GM19468 (cell line): ENCODE measurements at regions not wholly inside any gene's neighbourhood (a gene's known extent, or its start where the extent isn't known, plus 50 kb on each side); places are given as distances from the start of the nearest gene placed in this dataset.

ENCODE experiments used
- ATAC-seq: cut with Tn5 transposase; IDR thresholded peaks from one replicate; pipeline ENCODE4 v1.9.1; 2021; ENCODE audit warnings: mild to moderate bottlenecking, moderate library complexity, moderate number of reproducible peaks; ENCODE audit not compliant: unreplicated experiment; ENCODE audit errors: extremely low read depth

DNA sequence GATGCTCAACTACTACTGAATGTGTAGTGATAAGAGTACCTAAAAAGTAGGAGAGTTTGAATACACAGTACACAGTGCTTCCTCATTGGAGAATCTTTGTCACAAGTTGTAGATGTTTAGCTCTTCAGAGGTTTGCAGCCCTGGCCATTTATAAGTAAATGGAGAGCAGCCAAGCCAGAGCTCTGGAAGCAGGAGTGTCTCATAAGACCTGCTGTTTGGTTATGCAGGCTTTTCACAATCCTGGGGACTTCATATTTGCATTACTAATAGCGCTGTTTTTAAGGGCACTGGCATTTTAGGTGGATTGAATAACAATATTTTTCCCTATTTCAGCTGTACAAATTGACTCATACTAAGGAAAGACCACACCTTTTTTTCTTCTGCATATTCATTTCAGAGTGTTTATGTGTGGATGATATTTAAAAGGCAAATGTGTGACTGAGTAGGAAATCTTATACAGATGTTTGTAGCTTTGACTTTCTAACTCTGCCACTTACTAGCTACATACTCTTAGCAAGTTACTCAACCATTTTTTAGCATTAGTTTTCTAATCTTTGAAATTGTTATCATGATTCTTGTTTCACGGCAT, 730.5 kb upstream of the MAP3K7 start:
- ATAC-seq: no peak

GRCh38 chr6:91310178-91310577, 723.3 kb upstream of the MAP3K7 start:
- ATAC-seq: no peak

DNA sequence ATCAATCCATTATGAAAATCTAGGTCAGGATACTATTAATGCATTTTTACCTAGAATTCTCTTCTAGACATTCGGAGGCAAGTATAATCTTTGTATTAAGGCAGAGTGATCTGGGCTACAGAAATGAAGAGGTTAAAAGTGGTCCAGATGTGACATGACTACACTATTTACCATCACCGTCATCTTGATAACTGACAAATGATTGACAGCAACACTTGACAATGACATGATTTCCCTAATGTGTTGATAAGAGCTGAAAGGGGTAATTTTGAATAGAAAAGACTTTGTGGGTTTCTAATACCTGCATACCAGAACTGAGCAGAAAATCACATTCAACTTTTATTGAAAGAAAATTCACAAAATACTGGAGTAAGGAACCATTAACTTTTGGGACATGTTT, 718.9 kb upstream of the MAP3K7 start:
- no peak for ATAC-seq

DNA sequence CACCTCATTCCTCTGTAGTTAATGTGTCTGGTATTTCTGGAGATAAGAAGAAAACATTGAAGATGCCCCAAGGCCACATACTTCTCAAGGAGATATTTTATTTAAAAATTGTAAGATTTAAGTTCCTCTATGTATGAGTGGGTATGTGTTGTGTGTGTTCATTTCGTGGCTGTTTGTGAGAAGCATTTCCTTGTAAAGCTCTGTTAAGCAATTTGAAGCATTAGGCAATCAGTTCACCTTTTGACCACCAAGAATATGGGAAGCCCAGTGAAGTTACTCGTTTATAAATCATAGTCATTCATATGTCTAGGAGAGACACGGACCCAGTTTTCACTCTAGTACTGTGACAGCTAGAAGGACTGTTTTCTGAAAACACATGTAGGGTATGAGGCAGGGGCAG, 717.6 kb upstream of the MAP3K7 start:
- ATAC-seq: no peak

DNA sequence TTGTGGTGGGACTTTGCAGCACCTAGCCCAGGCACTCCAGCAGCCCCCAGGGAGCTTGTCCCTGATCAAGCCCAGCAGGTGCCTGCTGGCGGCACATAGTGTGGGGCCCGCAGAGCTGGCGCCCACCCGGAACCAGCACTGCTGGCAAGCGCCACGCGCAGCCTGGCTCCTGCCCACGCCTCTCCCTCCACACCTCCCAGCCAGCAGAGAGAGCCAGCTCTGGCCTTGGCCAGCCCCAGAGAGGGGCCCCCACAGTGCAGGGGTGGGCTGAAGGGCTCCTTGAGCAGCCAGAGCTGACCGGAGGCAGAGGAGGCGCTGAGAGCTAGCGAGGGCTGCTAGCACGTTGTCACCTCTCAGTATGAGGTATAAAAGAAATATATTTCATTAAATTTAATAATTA, 716.5 kb upstream of the MAP3K7 start:
- no peak for ATAC-seq

DNA sequence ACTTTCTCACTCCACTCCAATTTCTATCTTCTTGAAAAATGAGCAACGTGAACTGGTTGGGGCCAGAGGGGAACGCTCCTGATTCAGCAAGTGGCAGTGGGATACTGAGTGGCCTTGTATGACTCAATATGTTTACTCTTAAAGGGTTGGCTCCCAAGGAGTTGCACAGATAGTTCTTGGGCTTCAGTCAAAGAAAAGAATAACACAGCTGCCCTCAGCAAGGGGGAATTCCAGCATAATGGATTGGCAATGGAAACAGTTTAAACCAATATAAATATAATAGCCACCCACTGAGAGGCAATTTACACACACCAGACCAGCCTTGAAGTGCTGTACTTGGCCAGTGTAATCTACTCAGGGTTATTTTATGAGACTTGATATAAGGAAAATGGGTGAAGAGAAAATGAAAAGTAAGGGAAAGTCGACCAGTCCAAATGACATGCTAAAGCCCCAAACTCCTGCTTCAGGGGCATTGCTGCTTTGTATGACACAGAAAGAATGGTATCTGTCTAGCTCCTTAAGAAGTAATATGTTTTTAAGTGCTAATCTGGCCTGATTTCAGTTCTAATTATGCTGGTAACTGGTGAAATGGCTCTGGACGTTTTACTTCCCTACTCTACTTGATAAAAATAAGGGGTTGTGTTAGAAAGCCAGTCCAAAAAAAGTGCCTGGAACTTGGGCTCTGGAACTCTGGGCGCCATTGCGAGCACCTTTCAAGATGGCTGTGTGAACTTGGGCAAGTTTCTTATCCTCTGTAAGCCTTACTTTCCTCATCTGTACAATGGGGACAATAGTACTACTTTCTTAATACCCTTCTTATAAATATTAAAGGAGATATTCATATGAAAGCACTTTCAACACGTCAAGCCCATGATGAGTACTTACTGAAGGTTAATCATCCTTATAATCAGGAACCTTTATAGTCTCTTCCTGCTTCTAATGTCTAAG, 712.9 kb upstream of the MAP3K7 start:
- ATAC-seq: no peak

- no peak for ATAC-seq
Measured at GRCh38 chr6:91298543-91299145, 711.8 kb upstream of the MAP3K7 start.

- ATAC-seq: no peak
Measured at GRCh38 chr6:91293395-91293794, 706.5 kb upstream of the MAP3K7 start.

GRCh38 chr6:91291071-91291470, 704.2 kb upstream of the MAP3K7 start:
- no peak for ATAC-seq

DNA sequence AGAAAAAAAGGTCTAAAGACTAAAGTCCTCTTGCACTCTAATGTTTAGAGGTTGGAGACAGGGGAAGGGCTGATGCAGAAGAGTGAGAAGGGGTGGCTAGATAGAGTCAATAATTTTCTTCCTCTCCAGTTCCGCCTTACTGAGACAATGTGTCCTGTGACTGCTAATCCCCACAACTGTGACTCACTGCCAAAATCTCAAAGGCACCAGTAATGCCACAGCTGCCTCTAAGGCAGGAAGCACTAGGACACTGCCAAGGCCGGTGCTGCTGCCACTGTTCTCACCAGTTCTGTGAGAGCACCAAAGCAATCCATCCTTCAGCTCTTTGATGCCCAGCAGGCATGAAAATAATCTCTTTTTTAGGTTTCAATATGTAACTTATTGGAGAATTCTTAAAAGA, 701.9 kb upstream of the MAP3K7 start:
- no peak for ATAC-seq

GRCh38 chr6:91281901-91282300, 695.0 kb upstream of the MAP3K7 start:
- ATAC-seq: no peak

- no peak for ATAC-seq
Measured at GRCh38 chr6:91280494-91280830, 693.6 kb upstream of the MAP3K7 start.

DNA sequence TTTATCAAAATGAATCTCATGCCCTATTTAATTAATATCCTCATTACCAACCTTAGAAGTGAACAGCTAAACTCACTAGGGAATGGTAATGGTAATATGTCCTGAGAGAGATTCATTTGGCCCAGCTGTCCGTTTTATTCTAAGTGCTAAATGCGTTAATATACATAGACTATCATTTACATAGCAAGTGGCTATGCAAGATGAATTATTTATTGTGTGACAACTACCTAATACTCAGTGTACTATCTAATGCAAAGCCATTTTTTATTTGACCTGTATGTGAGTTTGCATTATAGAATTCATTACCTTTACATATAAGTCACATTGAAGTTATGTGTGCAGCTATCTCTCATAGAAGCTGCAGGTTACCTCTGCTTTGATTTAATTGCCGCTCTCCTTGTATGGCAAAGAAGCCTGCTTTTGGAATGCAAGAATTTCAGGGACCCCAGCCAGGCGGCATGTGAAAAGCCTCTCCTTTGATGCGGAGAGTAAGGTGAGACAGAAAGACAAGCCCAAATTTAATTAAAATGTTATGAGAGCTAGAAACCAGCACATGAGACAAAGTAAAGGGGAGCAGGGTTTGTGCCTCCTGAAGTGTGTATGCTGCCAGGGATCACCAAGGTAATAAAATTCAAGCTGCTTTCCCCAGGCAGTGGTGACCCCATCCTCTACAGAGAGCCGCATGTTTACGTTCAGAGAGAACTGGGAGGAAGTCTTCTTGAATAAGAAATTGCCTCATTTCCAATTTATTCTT, 693.0 kb upstream of the MAP3K7 start:
- ATAC-seq: no peak

DNA sequence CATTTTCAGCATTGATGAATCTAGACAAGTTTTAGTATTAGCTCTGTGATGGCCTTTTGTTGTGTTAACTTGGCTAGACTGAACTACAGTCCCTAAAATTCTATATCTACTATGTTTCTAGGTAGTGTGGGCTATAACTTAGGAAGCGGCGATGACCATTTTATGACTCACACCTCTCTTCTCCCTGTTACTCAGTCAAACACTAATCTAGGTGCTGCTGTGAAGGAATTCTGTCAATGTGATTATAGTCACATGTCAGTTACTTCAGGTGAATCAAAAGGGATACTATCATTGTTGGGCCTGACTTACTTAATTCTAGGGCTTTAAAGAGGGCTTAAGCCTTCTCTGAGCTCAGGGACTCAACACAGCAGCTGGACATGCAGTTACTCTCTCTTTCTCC, 691.5 kb upstream of the MAP3K7 start:
- no peak for ATAC-seq

- ATAC-seq: no peak
Measured at GRCh38 chr6:91276315-91276714, 689.4 kb upstream of the MAP3K7 start.

DNA sequence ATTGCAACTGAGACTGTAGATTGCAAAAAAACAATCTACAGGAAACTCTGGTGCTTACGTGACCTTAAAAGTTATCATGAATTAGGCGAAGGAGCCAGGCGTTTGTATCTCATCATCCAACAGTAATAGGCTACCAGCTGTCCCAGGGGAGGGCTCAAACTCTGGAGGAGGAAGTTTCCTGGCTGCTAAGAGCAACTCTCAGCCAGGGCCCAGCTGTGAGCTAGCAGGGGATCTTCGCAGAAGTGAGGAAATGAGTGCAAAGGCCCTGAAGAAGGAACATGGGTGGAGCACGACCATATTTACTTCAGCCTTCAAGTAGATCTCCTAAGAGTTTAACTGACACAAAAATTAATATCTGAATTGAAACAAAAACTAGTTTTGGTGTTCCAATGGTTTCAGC, 686.9 kb upstream of the MAP3K7 start:
- ATAC-seq: no peak

GRCh38 chr6:91271807-91272206, 684.9 kb upstream of the MAP3K7 start:
- ATAC-seq: no peak

GRCh38 chr6:91268941-91269340, 682.1 kb upstream of the MAP3K7 start:
- no peak for ATAC-seq

DNA sequence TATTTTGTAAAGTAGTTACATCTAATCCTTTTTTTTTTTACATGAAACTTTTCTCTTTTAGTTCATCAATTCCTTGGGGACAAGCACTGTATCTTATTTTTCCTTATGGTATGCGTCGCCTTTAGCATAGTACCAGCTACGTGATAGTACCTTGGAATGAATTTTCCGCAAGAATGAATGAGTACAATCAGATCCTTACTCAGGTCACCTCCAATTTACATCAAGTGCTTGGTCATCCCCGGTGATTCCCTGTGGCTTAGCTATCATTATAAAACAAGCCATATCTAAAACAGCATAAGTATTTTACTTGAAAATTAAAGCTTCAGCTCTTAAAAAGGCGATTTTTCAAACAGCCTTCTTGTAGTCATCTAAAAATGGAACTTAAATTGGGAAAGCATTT, 680.4 kb upstream of the MAP3K7 start:
- no peak for ATAC-seq

DNA sequence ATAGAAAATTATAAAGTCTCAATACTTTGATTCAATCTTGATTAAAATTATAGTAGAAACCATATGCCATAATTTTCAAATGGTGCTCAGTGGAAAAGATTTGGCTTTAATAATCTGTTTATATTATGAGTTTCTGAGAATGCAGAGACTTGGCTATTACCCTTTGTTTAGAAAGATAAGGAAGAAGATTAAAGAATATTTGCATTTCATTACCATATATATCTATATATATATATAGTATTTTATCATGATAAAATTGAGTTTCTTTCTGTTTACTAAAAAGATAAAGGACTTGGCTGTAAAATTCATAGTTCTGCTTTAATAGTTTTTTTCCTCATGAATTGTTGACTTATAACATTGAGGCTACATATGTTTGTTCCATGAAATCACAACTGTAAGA, 679.3 kb upstream of the MAP3K7 start:
- ATAC-seq: no peak

- no peak for ATAC-seq
Measured at GRCh38 chr6:91243436-91243835, 656.6 kb upstream of the MAP3K7 start.
